ENCODE measurements at regions not wholly inside any gene's neighbourhood (a gene's known extent, or its start where the extent isn't known, plus 50 kb on each side); places are given as distances from the start of the nearest gene placed in this dataset.

DNA sequence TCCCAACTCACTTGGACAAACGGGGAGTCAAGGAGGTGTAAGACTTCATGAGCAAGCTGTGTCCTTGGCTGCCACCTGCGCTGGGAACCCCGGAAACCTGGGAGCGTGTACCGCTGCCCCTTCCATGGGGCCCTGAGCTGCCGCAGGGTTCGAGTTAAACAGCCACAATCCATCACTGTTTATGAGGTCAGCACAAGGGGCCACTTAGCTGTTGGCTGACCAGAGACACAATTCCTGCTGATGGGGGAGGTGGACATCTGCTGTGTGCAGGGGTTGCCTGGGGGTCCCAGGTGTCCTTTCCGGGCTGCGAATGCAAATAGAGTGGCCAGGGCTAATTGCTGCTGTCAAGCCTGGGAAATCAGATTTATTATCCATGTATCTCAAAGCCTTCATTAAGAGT is 549.3 kb downstream of the BRD1 start:
- H3K9ac ChIP-seq = no peak overlapping the region
- H3K4me2 ChIP-seq (ENCODE audit: unreplicated experiment) = no peak overlapping the region
- H3K27me3 ChIP-seq (replicated peaks; ENCODE audit: insufficient read depth) = no peaks in the 10 kb centered on the region
- H3K79me2 ChIP-seq (ENCODE audit: insufficient read depth) = no peaks in the 10 kb centered on the region
- H3K9me2 ChIP-seq (ENCODE audit: insufficient read depth) = no peaks in the 10 kb centered on the region
- H3K9me3 ChIP-seq (ENCODE audit: low read depth) = no peaks in the 10 kb centered on the region
- H3K4me3 ChIP-seq = no peak overlapping the region
- no peak for TF ChIP-seq EZH2 (IDR thresholded peaks at IDR 0.05; ENCODE audit: insufficient read depth, poor library complexity, severe bottlenecking)
- no peak for TF ChIP-seq EZH2phosphoT487 (IDR thresholded peaks at IDR 0.05; ENCODE audit: insufficient read depth, low read depth)
- no peak for DNase-seq
- no peaks in the 10 kb centered on the region for H4K20me1 ChIP-seq (ENCODE audit: insufficient read depth)
- no peaks in the 10 kb centered on the region for H3K4me1 ChIP-seq (ENCODE audit: insufficient read depth)
- no peaks in the 10 kb centered on the region for H3K36me3 ChIP-seq (ENCODE audit: low read depth)
- in situ Hi-C loops (cut with MboI) = no loop called here
- no peak overlapping the region for H3K27ac ChIP-seq
- H3F3A ChIP-seq (ENCODE audit: insufficient read depth) = no peaks in the 10 kb centered on the region
- H2AFZ ChIP-seq = no peak overlapping the region
- 3 to 7% methylated on average over 9 of the region's 9 CpGs for WGBS, 2 experiments (ENCODE audit: low coverage in 1 of 2, low lambda C conversion rate in 2 of 2, missing lambda C conversion rate in 2 of 2)

GRCh38 chr22:49276567-49276966 is 551.1 kb downstream of the BRD1 start:
- Histone ChIP-seq H3K4me3 (no peak overlapping the region), H3K9me3 (ENCODE audit: low read depth) (no peaks in the 10 kb centered on the region), H3K27me3 (replicated peaks; ENCODE audit: insufficient read depth) (no peaks in the 10 kb centered on the region), H4K20me1 (ENCODE audit: insufficient read depth) (no peaks in the 10 kb centered on the region), H3K79me2 (ENCODE audit: insufficient read depth) (no peaks in the 10 kb centered on the region), H3K4me1 (ENCODE audit: insufficient read depth) (no peaks in the 10 kb centered on the region), H3K36me3 (ENCODE audit: low read depth) (no peaks in the 10 kb centered on the region), H3K9ac (no peak overlapping the region), H3K4me2 (ENCODE audit: unreplicated experiment) (no peak overlapping the region), H3K9me2 (ENCODE audit: insufficient read depth) (no peaks in the 10 kb centered on the region), H2AFZ (no peak overlapping the region), H3K27ac (no peak overlapping the region), H3F3A (ENCODE audit: insufficient read depth) (no peaks in the 10 kb centered on the region)
- in situ Hi-C loops (cut with MboI) = no loop called here
- TF ChIP-seq EZH2phosphoT487 (IDR thresholded peaks at IDR 0.05; ENCODE audit: insufficient read depth, low read depth) = no peak
- no peak for TF ChIP-seq EZH2 (IDR thresholded peaks at IDR 0.05; ENCODE audit: insufficient read depth, poor library complexity, severe bottlenecking)
- 41 to 52% methylated on average over 8 of the region's 10 CpGs for WGBS, 2 experiments (ENCODE audit: low coverage in 1 of 2, low lambda C conversion rate in 2 of 2, missing lambda C conversion rate in 2 of 2)
- no peak for DNase-seq

DNA sequence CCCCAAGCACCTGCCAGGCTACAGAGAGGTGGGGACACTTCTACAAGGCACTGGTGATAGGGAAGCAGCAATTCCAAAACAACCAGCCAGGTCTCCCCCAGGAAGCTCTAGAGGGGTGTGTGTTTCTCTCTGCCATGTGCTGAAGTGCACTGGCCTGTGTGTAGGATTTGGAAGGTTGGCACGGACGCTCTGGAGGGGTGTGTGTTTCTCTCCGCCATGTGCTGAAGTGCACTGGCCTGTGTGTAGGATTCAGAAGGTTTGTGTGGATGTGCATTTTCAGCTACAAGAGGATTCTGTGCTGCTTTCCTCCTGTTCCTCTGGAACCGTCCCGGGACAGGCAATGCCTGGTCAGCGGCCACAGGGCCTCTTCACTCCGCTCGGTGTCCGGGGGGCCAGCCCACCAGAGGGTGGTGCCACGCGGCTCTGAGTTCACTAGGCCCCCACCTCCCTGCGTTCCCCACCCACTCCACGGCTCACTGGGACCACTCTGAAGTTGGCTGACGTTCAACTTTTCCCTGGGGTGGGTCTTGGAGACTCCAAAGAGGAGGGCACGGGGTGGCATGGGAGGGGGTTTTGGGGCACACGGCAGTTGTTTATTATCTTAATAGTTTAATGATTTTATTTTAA is 552.8 kb downstream of the BRD1 start:
- in situ Hi-C loops (cut with MboI) = no loop called here
- Histone ChIP-seq H3K4me1 (ENCODE audit: insufficient read depth) (no peaks in the 10 kb centered on the region), H3K9ac (no peak overlapping the region), H3F3A (ENCODE audit: insufficient read depth) (no peaks in the 10 kb centered on the region), H2AFZ (no peak overlapping the region), H3K36me3 (ENCODE audit: low read depth) (no peaks in the 10 kb centered on the region), H3K9me2 (ENCODE audit: insufficient read depth) (no peaks in the 10 kb centered on the region), H3K4me2 (ENCODE audit: unreplicated experiment) (no peak overlapping the region), H3K79me2 (ENCODE audit: insufficient read depth) (no peaks in the 10 kb centered on the region), H3K27me3 (replicated peaks; ENCODE audit: insufficient read depth) (no peaks in the 10 kb centered on the region), H3K9me3 (ENCODE audit: low read depth) (no peaks in the 10 kb centered on the region), H3K27ac (no peak overlapping the region), H3K4me3 (no peak overlapping the region), H4K20me1 (ENCODE audit: insufficient read depth) (no peaks in the 10 kb centered on the region)
- DNase-seq = no peak
- 35 to 37% methylated on average over 16 of the region's 16 CpGs for WGBS, 2 experiments (ENCODE audit: low coverage in 1 of 2, low lambda C conversion rate in 2 of 2, missing lambda C conversion rate in 2 of 2)
- TF ChIP-seq EZH2 (IDR thresholded peaks at IDR 0.05; ENCODE audit: insufficient read depth, poor library complexity, severe bottlenecking) = no peak
- no peak for TF ChIP-seq EZH2phosphoT487 (IDR thresholded peaks at IDR 0.05; ENCODE audit: insufficient read depth, low read depth)

DNA sequence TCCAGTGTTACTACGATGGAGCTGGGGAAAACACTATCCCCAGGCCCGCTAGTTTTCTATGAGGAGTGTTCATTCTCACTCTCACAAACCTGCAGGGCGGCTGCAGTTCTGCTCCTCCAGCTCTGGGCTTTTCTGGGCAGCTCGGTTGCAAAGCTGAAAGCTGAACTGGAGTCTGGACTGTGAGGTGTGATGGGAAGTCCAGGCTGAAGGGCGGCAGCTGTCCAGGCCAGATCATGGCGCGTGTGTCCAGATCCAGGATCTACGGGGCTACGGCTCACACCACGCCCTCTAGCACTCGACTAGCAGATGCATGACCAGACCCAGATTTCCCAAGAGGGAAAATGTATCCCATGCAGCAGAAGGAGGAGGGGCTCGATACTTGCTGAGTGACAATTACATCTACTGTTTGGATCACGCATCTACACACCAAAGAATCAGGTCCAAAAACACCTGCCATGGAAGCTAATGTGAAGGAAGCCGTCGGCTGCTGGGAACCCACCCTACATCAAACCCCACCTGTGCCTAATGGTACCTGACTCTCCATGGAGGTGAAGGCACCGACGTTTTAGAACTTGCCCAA is 555.0 kb downstream of the BRD1 start:
- no peak overlapping the region for H3K4me3 ChIP-seq
- TF ChIP-seq EZH2phosphoT487 (IDR thresholded peaks at IDR 0.05; ENCODE audit: insufficient read depth, low read depth) (no peak), EZH2 (IDR thresholded peaks at IDR 0.05; ENCODE audit: insufficient read depth, poor library complexity, severe bottlenecking) (no peak)
- in situ Hi-C loops (cut with MboI) = no loop called here

More for the DNA sequence above, 555.0 kb downstream of the BRD1 start:
- Histone ChIP-seq H3K9ac (no peak overlapping the region), H3K4me1 (ENCODE audit: insufficient read depth) (no peaks in the 10 kb centered on the region), H3K4me2 (ENCODE audit: unreplicated experiment) (no peak overlapping the region), H3K9me3 (ENCODE audit: low read depth) (no peaks in the 10 kb centered on the region), H3K36me3 (ENCODE audit: low read depth) (no peaks in the 10 kb centered on the region), H2AFZ (no peak overlapping the region), H3F3A (ENCODE audit: insufficient read depth) (no peaks in the 10 kb centered on the region), H4K20me1 (ENCODE audit: insufficient read depth) (no peaks in the 10 kb centered on the region), H3K79me2 (ENCODE audit: insufficient read depth) (no peaks in the 10 kb centered on the region), H3K27ac (no peak overlapping the region), H3K9me2 (ENCODE audit: insufficient read depth) (no peaks in the 10 kb centered on the region), H3K27me3 (replicated peaks; ENCODE audit: insufficient read depth) (no peaks in the 10 kb centered on the region)
- DNase-seq = no peak
- WGBS, 2 experiments (ENCODE audit: low coverage in 1 of 2, low lambda C conversion rate in 2 of 2, missing lambda C conversion rate in 2 of 2) = 21 to 24% methylated on average over 17 of the region's 17 CpGs
